ENCODE measurements at regions not wholly inside any gene's neighbourhood (a gene's known extent, or its start where the extent isn't known, plus 50 kb on each side); places are given as distances from the start of the nearest gene placed in this dataset.

DNA sequence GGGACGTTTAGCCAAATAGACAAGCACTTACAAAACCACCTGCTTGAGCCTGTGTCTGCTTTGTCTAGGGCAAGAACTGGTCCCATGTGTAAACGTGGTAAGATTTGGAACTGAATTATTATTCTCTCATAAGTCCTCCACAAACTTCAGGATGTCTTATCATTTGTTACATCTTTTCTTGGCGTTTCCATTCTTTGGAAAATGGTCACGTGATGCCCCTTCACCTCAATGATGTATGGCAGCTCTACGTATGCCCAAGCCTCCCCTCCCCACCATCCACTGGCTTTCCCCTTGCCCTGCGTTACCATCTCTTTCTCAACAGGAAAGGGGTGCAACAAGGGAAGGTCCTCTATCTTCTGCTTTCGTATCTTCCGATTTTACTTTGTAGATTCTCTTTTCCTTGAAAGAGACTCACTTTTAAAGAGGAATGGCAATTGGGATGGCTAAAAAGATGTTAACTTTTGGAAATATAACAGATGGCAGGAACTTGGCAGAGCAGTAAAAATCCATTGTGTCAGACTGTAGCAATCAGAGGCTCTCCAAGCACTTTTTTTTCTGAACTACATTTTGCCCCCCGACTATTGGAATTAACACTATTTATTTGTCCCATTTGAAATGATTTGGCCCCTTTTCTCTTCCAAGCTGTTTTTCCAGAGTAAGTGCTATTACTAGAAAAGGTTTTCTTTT lies 117.6 kb downstream of the FAT3 start:
- TF ChIP-seq, protein P1, sequence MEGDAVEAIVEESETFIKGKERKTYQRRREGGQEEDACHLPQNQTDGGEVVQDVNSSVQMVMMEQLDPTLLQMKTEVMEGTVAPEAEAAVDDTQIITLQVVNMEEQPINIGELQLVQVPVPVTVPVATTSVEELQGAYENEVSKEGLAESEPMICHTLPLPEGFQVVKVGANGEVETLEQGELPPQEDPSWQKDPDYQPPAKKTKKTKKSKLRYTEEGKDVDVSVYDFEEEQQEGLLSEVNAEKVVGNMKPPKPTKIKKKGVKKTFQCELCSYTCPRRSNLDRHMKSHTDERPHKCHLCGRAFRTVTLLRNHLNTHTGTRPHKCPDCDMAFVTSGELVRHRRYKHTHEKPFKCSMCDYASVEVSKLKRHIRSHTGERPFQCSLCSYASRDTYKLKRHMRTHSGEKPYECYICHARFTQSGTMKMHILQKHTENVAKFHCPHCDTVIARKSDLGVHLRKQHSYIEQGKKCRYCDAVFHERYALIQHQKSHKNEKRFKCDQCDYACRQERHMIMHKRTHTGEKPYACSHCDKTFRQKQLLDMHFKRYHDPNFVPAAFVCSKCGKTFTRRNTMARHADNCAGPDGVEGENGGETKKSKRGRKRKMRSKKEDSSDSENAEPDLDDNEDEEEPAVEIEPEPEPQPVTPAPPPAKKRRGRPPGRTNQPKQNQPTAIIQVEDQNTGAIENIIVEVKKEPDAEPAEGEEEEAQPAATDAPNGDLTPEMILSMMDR (optimal IDR thresholded peaks at IDR 0.05 in 1 of 3, IDR thresholded peaks at IDR 0.05 in 1 of 3, conservative IDR thresholded peaks at IDR 0.05 in 1 of 3; ENCODE audit: extremely low read depth in 1 of 3, insufficient read depth in 2 of 3, low read length in 3 of 3), result no peak
- TF ChIP-seq EZH2 (IDR thresholded peaks at IDR 0.05; ENCODE audit: low read length), result no peak

Measured in keratinocyte (primary cell).